Astrocyte (in vitro differentiated cells and primary cell): ENCODE measurements at regions not wholly inside any gene's neighbourhood (a gene's known extent, or its start where the extent isn't known, plus 50 kb on each side); places are given as distances from the start of the nearest gene placed in this dataset.

Experiments
- DNase-seq: peaks from one replicate; pipeline ENCODE4 v3.0.0-alpha.2; 2010; ENCODE audit warnings: low read depth
- FAIRE-seq: peaks from 2 replicates; lab custom pipeline; 2011; peaks lifted over from hg19 to GRCh38; lab: Jason Lieb, UNC
- H2AFZ ChIP-seq: 2 replicates; pipeline ENCODE4 v1.6.0; 2012; ENCODE audit warnings: low read depth, low read length, inconsistent platforms
- H3K27ac ChIP-seq: 2 replicates; pipeline ENCODE4 v1.5.1; 2011; ENCODE audit warnings: low read depth, low read length, inconsistent platforms
- H3K27me3 ChIP-seq: 2 replicates; pipeline ENCODE4 v1.6.0; 2011; ENCODE audit warnings: low read length, inconsistent platforms; ENCODE audit not compliant: insufficient read depth
- H3K36me3 ChIP-seq: 2 replicates; pipeline ENCODE4 v1.5.1; 2011; ENCODE audit warnings: low read length, inconsistent platforms; ENCODE audit not compliant: insufficient read depth
- H3K4me1 ChIP-seq: 2 replicates; pipeline ENCODE4 v1.5.1; 2011; ENCODE audit warnings: low read length, inconsistent platforms; ENCODE audit not compliant: insufficient read depth
- H3K4me2 ChIP-seq: 2 replicates; pipeline ENCODE4 v1.6.0; 2012; ENCODE audit warnings: low read length, inconsistent platforms
- H3K4me3 ChIP-seq: 2 replicates; pipeline ENCODE4 v1.5.1; 2011; ENCODE audit warnings: low read depth, mild to moderate bottlenecking, low read length, inconsistent platforms; ENCODE audit not compliant: insufficient read depth
- H3K79me2 ChIP-seq: 2 replicates; pipeline ENCODE4 v1.6.0; 2012; ENCODE audit warnings: mild to moderate bottlenecking, low read length, inconsistent platforms; ENCODE audit not compliant: insufficient read depth
- H3K9ac ChIP-seq: 2 replicates; pipeline ENCODE4 v1.6.0; 2012; ENCODE audit warnings: mild to moderate bottlenecking, low read length, inconsistent platforms
- H3K9me3 ChIP-seq: 2 replicates; pipeline ENCODE4 v1.5.1; 2012; ENCODE audit warnings: low read depth, mild to moderate bottlenecking, low read length, inconsistent platforms; ENCODE audit not compliant: insufficient read depth
- H4K20me1 ChIP-seq: 2 replicates; pipeline ENCODE4 v1.6.0; 2012; ENCODE audit warnings: low read length, inconsistent platforms; ENCODE audit not compliant: insufficient read depth
- H3K27ac Mint-ChIP-seq: one replicate; pipeline ENCODE4 v1.8.0; 2021; ENCODE audit warnings: mild to moderate bottlenecking, mixed read lengths; ENCODE audit not compliant: unreplicated experiment
- H3K27me3 Mint-ChIP-seq: one replicate; pipeline ENCODE4 v1.8.0; 2021; ENCODE audit warnings: low read depth, mixed read lengths; ENCODE audit not compliant: unreplicated experiment
- H3K36me3 Mint-ChIP-seq: one replicate; pipeline ENCODE4 v1.8.0; 2021; ENCODE audit warnings: low read depth, mixed read lengths; ENCODE audit not compliant: unreplicated experiment
- H3K4me1 Mint-ChIP-seq: one replicate; pipeline ENCODE4 v1.8.0; 2021; ENCODE audit warnings: low read depth, mixed read lengths; ENCODE audit not compliant: unreplicated experiment
- H3K4me3 Mint-ChIP-seq: one replicate; pipeline ENCODE4 v1.8.0; 2021; ENCODE audit warnings: mild to moderate bottlenecking, moderate library complexity, mixed read lengths; ENCODE audit not compliant: unreplicated experiment
- H3K9me3 Mint-ChIP-seq: one replicate; pipeline ENCODE4 v1.8.0; 2021; ENCODE audit warnings: mild to moderate bottlenecking, mixed read lengths; ENCODE audit not compliant: unreplicated experiment
- EZH2 ChIP-seq: IDR thresholded peaks from 2 replicates; pipeline ENCODE4 v1.6.1; 2012; ENCODE audit warnings: mild to moderate bottlenecking, low read length, inconsistent platforms; ENCODE audit not compliant: insufficient read depth
- TF ChIP-seq, protein P1 (sequence below): IDR thresholded peaks from 2 replicates; pipeline ENCODE4 v1.5.1; 2011; ENCODE audit warnings: low read depth, mild to moderate bottlenecking, inconsistent platforms, low read length, moderate library complexity; ENCODE audit not compliant: insufficient read depth

- H3K36me3 Mint-ChIP-seq: no peaks in the 10 kb centered on the region
- Histone ChIP-seq H2AFZ (no peak overlapping the region), H3K79me2 (no peaks in the 10 kb centered on the region), H4K20me1 (no peaks in the 10 kb centered on the region), H3K27me3 (no peaks in the 10 kb centered on the region), H3K4me3 (no peak overlapping the region), H3K36me3 (no peaks in the 10 kb centered on the region), H3K4me1 (no peaks in the 10 kb centered on the region), H3K9me3 (no peaks in the 10 kb centered on the region), H3K9ac (no peak overlapping the region), H3K4me2 (no peak overlapping the region), H3K27ac (no peak overlapping the region)
- H3K9me3 Mint-ChIP-seq: peaks cover 3% of the 10 kb centered on the region
- no peak for DNase-seq
- H3K4me1 Mint-ChIP-seq: peaks cover 23% of the 10 kb centered on the region
- H3K27me3 Mint-ChIP-seq: no peaks in the 10 kb centered on the region
- H3K4me3 Mint-ChIP-seq: no peak overlapping the region
- FAIRE-seq: no peak
- TF ChIP-seq, protein P1, sequence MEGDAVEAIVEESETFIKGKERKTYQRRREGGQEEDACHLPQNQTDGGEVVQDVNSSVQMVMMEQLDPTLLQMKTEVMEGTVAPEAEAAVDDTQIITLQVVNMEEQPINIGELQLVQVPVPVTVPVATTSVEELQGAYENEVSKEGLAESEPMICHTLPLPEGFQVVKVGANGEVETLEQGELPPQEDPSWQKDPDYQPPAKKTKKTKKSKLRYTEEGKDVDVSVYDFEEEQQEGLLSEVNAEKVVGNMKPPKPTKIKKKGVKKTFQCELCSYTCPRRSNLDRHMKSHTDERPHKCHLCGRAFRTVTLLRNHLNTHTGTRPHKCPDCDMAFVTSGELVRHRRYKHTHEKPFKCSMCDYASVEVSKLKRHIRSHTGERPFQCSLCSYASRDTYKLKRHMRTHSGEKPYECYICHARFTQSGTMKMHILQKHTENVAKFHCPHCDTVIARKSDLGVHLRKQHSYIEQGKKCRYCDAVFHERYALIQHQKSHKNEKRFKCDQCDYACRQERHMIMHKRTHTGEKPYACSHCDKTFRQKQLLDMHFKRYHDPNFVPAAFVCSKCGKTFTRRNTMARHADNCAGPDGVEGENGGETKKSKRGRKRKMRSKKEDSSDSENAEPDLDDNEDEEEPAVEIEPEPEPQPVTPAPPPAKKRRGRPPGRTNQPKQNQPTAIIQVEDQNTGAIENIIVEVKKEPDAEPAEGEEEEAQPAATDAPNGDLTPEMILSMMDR: no peak
- TF ChIP-seq EZH2: no peak
- H3K27ac Mint-ChIP-seq: no peak overlapping the region
These were observed 409.6 kb downstream of the TBC1D4 start for GRCh38 chr13:75072368-75072767.

- Mint-ChIP-seq H3K4me1 (peaks cover 23% of the 10 kb centered on the region), H3K4me3 (no peak overlapping the region), H3K36me3 (no peaks in the 10 kb centered on the region), H3K27me3 (no peaks in the 10 kb centered on the region), H3K9me3 (peaks cover 3% of the 10 kb centered on the region), H3K27ac (no peak overlapping the region)
- DNase-seq (no peak), FAIRE-seq (no peak)
- Histone ChIP-seq H3K9me3 (no peaks in the 10 kb centered on the region), H3K9ac (no peak overlapping the region), H3K4me3 (no peak overlapping the region), H3K4me1 (no peaks in the 10 kb centered on the region), H3K27me3 (no peaks in the 10 kb centered on the region), H3K4me2 (no peak overlapping the region), H4K20me1 (no peaks in the 10 kb centered on the region), H2AFZ (no peak overlapping the region), H3K79me2 (no peaks in the 10 kb centered on the region), H3K36me3 (no peaks in the 10 kb centered on the region), H3K27ac (no peak overlapping the region)
- TF ChIP-seq, protein P1: no peak
- no peak for TF ChIP-seq EZH2
These were observed 410.2 kb downstream of the TBC1D4 start for GRCh38 chr13:75071796-75072195.

GRCh38 chr13:75071395-75071794 is 410.6 kb downstream of the TBC1D4 start:
- no peaks in the 10 kb centered on the region for H3K27me3 Mint-ChIP-seq
- Histone ChIP-seq H2AFZ (no peak overlapping the region), H3K27me3 (no peaks in the 10 kb centered on the region), H3K4me3 (no peak overlapping the region), H3K4me1 (no peaks in the 10 kb centered on the region), H3K9ac (no peak overlapping the region), H4K20me1 (no peaks in the 10 kb centered on the region), H3K4me2 (no peak overlapping the region), H3K36me3 (no peaks in the 10 kb centered on the region), H3K27ac (no peak overlapping the region), H3K9me3 (no peaks in the 10 kb centered on the region), H3K79me2 (no peaks in the 10 kb centered on the region)
- H3K4me3 Mint-ChIP-seq: no peak overlapping the region
- peaks cover 3% of the 10 kb centered on the region for H3K9me3 Mint-ChIP-seq
- DNase-seq: no peak
- no peak overlapping the region for H3K27ac Mint-ChIP-seq
- FAIRE-seq: no peak
- H3K36me3 Mint-ChIP-seq: no peaks in the 10 kb centered on the region
- no peak for TF ChIP-seq EZH2
- TF ChIP-seq, protein P1: no peak
- H3K4me1 Mint-ChIP-seq: peaks cover 21% of the 10 kb centered on the region
